Fibroblast of lung (primary cell): ENCODE measurements at regions not wholly inside any gene's neighbourhood (a gene's known extent, or its start where the extent isn't known, plus 50 kb on each side); places are given as distances from the start of the nearest gene placed in this dataset.

ENCODE experiments used
- CTCF ChIP-seq, 2 donors: IDR thresholded peaks in 1 of 2; conservative IDR thresholded peaks in 1 of 2; 1 replicate in 1 of 2; 2 replicates in 1 of 2; pipeline ENCODE4 v1.5.1; 2011 to 2012; ENCODE audit warnings: low read length in 2 of 2, control low read depth in 1 of 2, inconsistent platforms in 1 of 2, low read depth in 1 of 2, mild to moderate bottlenecking in 1 of 2
- EZH2 ChIP-seq: IDR thresholded peaks from 2 replicates; pipeline ENCODE4 v1.5.1; 2012; ENCODE audit warnings: low read length, control low read depth, mild to moderate bottlenecking; ENCODE audit errors: missing control alignments

DNA sequence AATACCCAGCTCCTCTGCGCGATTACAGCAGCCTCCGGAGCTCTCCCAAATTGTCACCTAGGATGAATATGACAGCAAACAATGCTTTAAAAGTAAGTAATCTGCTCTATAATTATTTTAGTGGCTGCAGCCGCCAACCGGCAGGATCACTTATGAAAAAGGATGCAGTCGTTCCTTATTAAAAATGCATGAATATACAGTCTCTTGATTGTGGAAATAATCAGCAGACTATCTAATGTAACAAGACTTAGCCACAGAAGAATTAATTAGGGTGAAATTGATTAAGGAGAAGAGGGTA lies 50.6 kb upstream of the CALM2 start:
- TF ChIP-seq CTCF (conservative IDR thresholded peaks at IDR 0.05 in 1 of 2, IDR thresholded peaks at IDR 0.05 in 1 of 2; ENCODE audit: low read depth in 1 of 2, low read length in 2 of 2), result no peak
- no peak for TF ChIP-seq EZH2
